ENCODE measurements at regions not wholly inside any gene's neighbourhood (a gene's known extent, or its start where the extent isn't known, plus 50 kb on each side); places are given as distances from the start of the nearest gene placed in this dataset.
A peak's percentile ranks its signal among the peaks of the same experiment; 100 is the strongest.

GRCh38 chr1:79688932-79689331 is 682.4 kb upstream of the ADGRL4 start:
- no peak for DNase-seq (ENCODE audit: low spot score)

GRCh38 chr1:79683420-79683819 is 676.9 kb upstream of the ADGRL4 start:
- DNase-seq (ENCODE audit: low spot score) = no peak

- DNase-seq (ENCODE audit: low spot score) = no peak
Observed at GRCh38 chr1:79682478-79682877, 675.9 kb upstream of the ADGRL4 start.

- DNase-seq (ENCODE audit: low spot score) = no peak
Observed at GRCh38 chr1:79681382-79681781, 674.9 kb upstream of the ADGRL4 start.

GRCh38 chr1:79679916-79680315 is 673.4 kb upstream of the ADGRL4 start:
- DNase-seq (ENCODE audit: low spot score) = no peak

- no peak for DNase-seq (ENCODE audit: low spot score)
Observed at GRCh38 chr1:79667848-79668696, 661.5 kb upstream of the ADGRL4 start.

GRCh38 chr1:79667166-79667565 is 660.6 kb upstream of the ADGRL4 start:
- DNase-seq (ENCODE audit: low spot score) = no peak

- DNase-seq (ENCODE audit: low spot score) = no peak
Observed at GRCh38 chr1:79663916-79664315, 657.4 kb upstream of the ADGRL4 start.

GRCh38 chr1:79662596-79662995 is 656.1 kb upstream of the ADGRL4 start:
- no peak for DNase-seq (ENCODE audit: low spot score)

GRCh38 chr1:79660129-79660528 is 653.6 kb upstream of the ADGRL4 start:
- DNase-seq (ENCODE audit: low spot score) = no peak

- peak; percentile 9 for DNase-seq (ENCODE audit: low spot score)
Observed at GRCh38 chr1:79657951-79658658, 651.6 kb upstream of the ADGRL4 start.

GRCh38 chr1:79655876-79656275 is 649.3 kb upstream of the ADGRL4 start:
- no peak for DNase-seq (ENCODE audit: low spot score)

GRCh38 chr1:79652426-79652825 is 645.9 kb upstream of the ADGRL4 start:
- no peak for DNase-seq (ENCODE audit: low spot score)

- DNase-seq (ENCODE audit: low spot score) = no peak
Observed at GRCh38 chr1:79648126-79648525, 641.6 kb upstream of the ADGRL4 start.

GRCh38 chr1:79646880-79647279 is 640.4 kb upstream of the ADGRL4 start:
- no peak for DNase-seq (ENCODE audit: low spot score)

GRCh38 chr1:79638382-79638781 is 631.9 kb upstream of the ADGRL4 start:
- DNase-seq (ENCODE audit: low spot score) = no peak

- peak; percentile 62 for DNase-seq (ENCODE audit: low spot score)
Observed at GRCh38 chr1:79633456-79633855, 626.9 kb upstream of the ADGRL4 start.

GRCh38 chr1:79629414-79629813 is 622.9 kb upstream of the ADGRL4 start:
- DNase-seq (ENCODE audit: low spot score) = no peak

GRCh38 chr1:79617777-79618176 is 611.2 kb upstream of the ADGRL4 start:
- no peak for DNase-seq (ENCODE audit: low spot score)

GRCh38 chr1:79614762-79615161 is 608.2 kb upstream of the ADGRL4 start:
- peak; percentile 7 for DNase-seq (ENCODE audit: low spot score)

- no peak for DNase-seq (ENCODE audit: low spot score)
Observed at GRCh38 chr1:79614106-79614505, 607.6 kb upstream of the ADGRL4 start.

- DNase-seq (ENCODE audit: low spot score) = no peak
Observed at GRCh38 chr1:79613046-79613445, 606.5 kb upstream of the ADGRL4 start.

- no peak for DNase-seq (ENCODE audit: low spot score)
Observed at GRCh38 chr1:79604490-79605198, 598.1 kb upstream of the ADGRL4 start.
